ENCODE measurements at regions not wholly inside any gene's neighbourhood (a gene's known extent, or its start where the extent isn't known, plus 50 kb on each side); places are given as distances from the start of the nearest gene placed in this dataset.

- TF ChIP-seq CTCF (IDR thresholded peaks at IDR 0.05; ENCODE audit: extremely low read depth, insufficient read depth, missing control alignments) = no peak
- DNase-seq (ENCODE audit: low spot score) = peak; percentile 49
- in situ Hi-C loops (cut with MboI; ENCODE audit: low pct_unique_long_range_greater_than_20kb, low sequenced_read_pairs, unreplicated experiment) = no loop called here
These were observed 192.8 kb upstream of the TSC22D1 start for GRCh38 chr13:44768775-44769581.

GRCh38 chr13:44768239-44768638 is 192.1 kb upstream of the TSC22D1 start:
- in situ Hi-C loops (cut with MboI; ENCODE audit: low pct_unique_long_range_greater_than_20kb, low sequenced_read_pairs, unreplicated experiment) = no loop called here
- peak; percentile 43 for DNase-seq (ENCODE audit: low spot score)
- TF ChIP-seq CTCF (IDR thresholded peaks at IDR 0.05; ENCODE audit: extremely low read depth, insufficient read depth, missing control alignments) = no peak

GRCh38 chr13:44765001-44765471 is 188.9 kb upstream of the TSC22D1 start:
- in situ Hi-C loops (cut with MboI; ENCODE audit: low pct_unique_long_range_greater_than_20kb, low sequenced_read_pairs, unreplicated experiment) = no loop called here
- DNase-seq (ENCODE audit: low spot score) = no peak
- no peak for TF ChIP-seq CTCF (IDR thresholded peaks at IDR 0.05; ENCODE audit: extremely low read depth, insufficient read depth, missing control alignments)

- no peak for TF ChIP-seq CTCF (IDR thresholded peaks at IDR 0.05; ENCODE audit: extremely low read depth, insufficient read depth, missing control alignments)
- DNase-seq (ENCODE audit: low spot score) = no peak
- in situ Hi-C loops (cut with MboI; ENCODE audit: low pct_unique_long_range_greater_than_20kb, low sequenced_read_pairs, unreplicated experiment) = no loop called here
These were observed 188.2 kb upstream of the TSC22D1 start for GRCh38 chr13:44764302-44764692.

- TF ChIP-seq CTCF (IDR thresholded peaks at IDR 0.05; ENCODE audit: extremely low read depth, insufficient read depth, missing control alignments) = no peak
- in situ Hi-C loops (cut with MboI; ENCODE audit: low pct_unique_long_range_greater_than_20kb, low sequenced_read_pairs, unreplicated experiment) = no loop called here
- DNase-seq (ENCODE audit: low spot score) = peak; percentile 19
These were observed 187.6 kb upstream of the TSC22D1 start for GRCh38 chr13:44763615-44764301.

GRCh38 chr13:44762911-44763310 is 186.8 kb upstream of the TSC22D1 start:
- in situ Hi-C loops (cut with MboI; ENCODE audit: low pct_unique_long_range_greater_than_20kb, low sequenced_read_pairs, unreplicated experiment) = no loop called here
- no peak for DNase-seq (ENCODE audit: low spot score)
- no peak for TF ChIP-seq CTCF (IDR thresholded peaks at IDR 0.05; ENCODE audit: extremely low read depth, insufficient read depth, missing control alignments)
